Mucosa of descending colon (tissue), 3 donors: ENCODE measurements at regions not wholly inside any gene's neighbourhood (a gene's known extent, or its start where the extent isn't known, plus 50 kb on each side); places are given as distances from the start of the nearest gene placed in this dataset.
A peak's percentile ranks its signal among the peaks of the same experiment; 100 is the strongest.

Source experiments
- ATAC-seq: fragments of 200-7000 bp; cut with Tn5 transposase; one replicate; pipeline ENCODE4 v1.9.1; 2020; ENCODE audit warnings: mild to moderate bottlenecking, moderate library complexity
- DNase-seq, 3 donors: peaks; one replicate each; pipeline ENCODE4 v3.0.0-alpha.2; 2020
- H3K36me3 ChIP-seq: fragments of 200-600 bp; one replicate; pipeline ENCODE4 v1.8.0; 2021; ENCODE audit warnings: low read depth, mild to moderate bottlenecking
- H3K4me1 ChIP-seq: fragments of 200-600 bp; one replicate; pipeline ENCODE4 v1.8.0; 2021; ENCODE audit warnings: low read depth, mild to moderate bottlenecking
- H3K4me3 ChIP-seq: fragments of 200-600 bp; one replicate; pipeline ENCODE4 v1.8.0; 2021; ENCODE audit warnings: mild to moderate bottlenecking
- H3K9me3 ChIP-seq: fragments of 200-600 bp; one replicate; pipeline ENCODE4 v1.8.0; 2021; ENCODE audit warnings: mild to moderate bottlenecking
- intact Hi-C, 2 donors: fragments of 100-400 bp; cut with DNase I in 1 of 2; cut with micrococcal nuclease in 1 of 2; formaldehyde crosslinking; loops; one replicate each; pipeline versions ENCODE4 v1.11.0 to v1.11.1; 2022; cut with DNase I, micrococcal nuclease
- TF ChIP-seq, protein P1 (sequence below): fragments of 200-600 bp; IDR thresholded peaks from one replicate; pipeline ENCODE4 v1.8.0; 2022; ENCODE audit warnings: antibody characterized with exemption, mild to moderate bottlenecking
- donor health status: DM: no; HTN: no; CAD: no; lungs with moderate emphysema.
- donor health status: DM: no; HTN: no; CAD: no.
- donor health status: DM: no; HTN: yes; CAD: no.

DNA sequence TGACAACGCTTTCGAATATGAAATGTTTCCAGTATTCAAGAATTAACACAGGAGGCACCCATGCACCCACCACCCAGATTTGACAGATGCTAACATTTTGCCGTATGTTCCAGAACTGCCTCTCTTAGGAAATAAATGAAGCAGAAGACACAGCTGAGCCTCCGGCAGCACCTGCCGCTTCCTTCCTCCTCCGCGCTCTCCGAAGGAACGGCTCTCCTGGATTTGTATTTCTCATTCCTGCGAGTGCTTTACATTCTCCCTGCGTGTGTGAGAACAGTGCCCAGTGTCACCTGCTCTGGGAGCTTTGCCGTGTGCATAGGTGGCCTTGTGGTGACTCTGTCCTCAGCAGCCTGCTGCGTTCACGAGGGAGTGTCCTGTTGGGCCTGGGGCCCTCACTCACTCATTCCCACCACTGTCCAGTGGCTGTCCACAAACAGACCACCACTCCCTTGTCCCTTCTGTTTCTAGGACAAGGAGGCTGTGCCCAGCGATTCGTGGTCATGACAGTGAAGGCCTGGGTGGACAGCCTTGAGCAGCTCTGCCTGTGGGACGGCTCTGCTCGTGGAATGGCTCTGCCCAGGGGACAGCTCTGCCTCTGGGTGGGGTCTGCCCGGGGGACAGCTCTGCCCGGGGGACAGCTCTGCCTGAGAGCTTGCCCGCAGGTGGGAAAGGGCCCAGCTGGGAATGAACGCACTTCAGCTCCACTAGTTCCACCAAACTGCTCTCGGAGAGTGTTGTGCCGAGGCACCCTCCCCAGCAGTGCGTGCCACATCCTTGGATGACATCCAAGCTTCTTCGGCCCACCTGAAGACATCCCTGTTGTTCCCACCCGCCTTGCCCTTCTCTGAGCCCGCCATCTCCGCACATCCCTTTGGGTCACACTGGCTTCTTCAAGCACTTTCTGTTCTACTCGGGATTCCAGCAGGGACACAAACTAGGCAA is 170.5 kb upstream of the PPP1R26 start:
- DNase-seq (peak in 1 of 3 donors; percentile 29), ATAC-seq (no peak)
- no peak overlapping the region for H3K4me3 ChIP-seq
- no peaks in the 10 kb centered on the region for H3K4me1 ChIP-seq
- H3K9me3 ChIP-seq = no peaks in the 10 kb centered on the region
- intact Hi-C loops = no loop called here
- TF ChIP-seq, protein P1, sequence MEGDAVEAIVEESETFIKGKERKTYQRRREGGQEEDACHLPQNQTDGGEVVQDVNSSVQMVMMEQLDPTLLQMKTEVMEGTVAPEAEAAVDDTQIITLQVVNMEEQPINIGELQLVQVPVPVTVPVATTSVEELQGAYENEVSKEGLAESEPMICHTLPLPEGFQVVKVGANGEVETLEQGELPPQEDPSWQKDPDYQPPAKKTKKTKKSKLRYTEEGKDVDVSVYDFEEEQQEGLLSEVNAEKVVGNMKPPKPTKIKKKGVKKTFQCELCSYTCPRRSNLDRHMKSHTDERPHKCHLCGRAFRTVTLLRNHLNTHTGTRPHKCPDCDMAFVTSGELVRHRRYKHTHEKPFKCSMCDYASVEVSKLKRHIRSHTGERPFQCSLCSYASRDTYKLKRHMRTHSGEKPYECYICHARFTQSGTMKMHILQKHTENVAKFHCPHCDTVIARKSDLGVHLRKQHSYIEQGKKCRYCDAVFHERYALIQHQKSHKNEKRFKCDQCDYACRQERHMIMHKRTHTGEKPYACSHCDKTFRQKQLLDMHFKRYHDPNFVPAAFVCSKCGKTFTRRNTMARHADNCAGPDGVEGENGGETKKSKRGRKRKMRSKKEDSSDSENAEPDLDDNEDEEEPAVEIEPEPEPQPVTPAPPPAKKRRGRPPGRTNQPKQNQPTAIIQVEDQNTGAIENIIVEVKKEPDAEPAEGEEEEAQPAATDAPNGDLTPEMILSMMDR = no peak
- no peaks in the 10 kb centered on the region for H3K36me3 ChIP-seq

DNA sequence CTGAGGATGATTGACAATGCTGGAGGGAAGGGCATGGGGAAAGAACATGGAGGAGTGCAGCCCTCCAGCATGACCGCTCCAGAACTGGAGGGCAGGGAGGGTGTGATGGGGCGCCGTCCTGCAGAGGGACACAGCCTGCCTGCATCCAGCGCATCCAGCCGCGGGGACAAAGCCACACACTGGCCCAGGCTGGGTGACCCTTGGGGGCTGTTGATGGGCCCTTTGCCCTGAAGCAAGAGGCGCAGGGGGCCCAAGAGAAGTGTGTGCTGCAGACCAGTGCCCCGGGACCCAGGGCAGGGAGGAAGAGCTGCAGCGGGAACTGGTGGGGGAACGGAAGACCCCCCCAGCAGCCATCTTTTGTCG is 169.8 kb upstream of the PPP1R26 start:
- peak in 1 of 3 donors; percentile 29 for DNase-seq
- intact Hi-C loops = no loop called here
- TF ChIP-seq, protein P1 = no peak
- H3K36me3 ChIP-seq = no peaks in the 10 kb centered on the region
- H3K4me3 ChIP-seq = no peak overlapping the region
- H3K4me1 ChIP-seq = no peaks in the 10 kb centered on the region
- H3K9me3 ChIP-seq = no peaks in the 10 kb centered on the region
- no peak for ATAC-seq

DNA sequence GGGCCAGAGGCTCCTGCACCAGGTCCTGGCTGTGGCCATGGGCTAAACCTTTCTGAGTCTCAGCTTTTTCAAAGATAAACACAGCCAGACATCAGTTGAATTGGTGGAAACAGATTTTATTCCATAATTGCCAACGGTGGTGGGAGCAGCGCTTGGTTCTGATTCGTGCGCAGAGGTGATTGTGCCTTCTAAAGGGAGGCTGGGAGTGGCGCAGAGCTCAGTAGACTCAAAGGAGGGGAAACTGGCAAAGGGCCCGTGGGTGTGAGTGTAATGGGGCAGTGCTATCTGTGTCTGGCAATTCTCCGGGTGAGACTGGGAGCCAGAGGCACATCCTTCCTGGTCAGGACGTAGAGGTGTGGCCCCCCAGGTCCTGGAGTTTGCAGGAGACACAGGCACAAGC is 169.4 kb upstream of the PPP1R26 start:
- Histone ChIP-seq H3K4me3 (no peak overlapping the region), H3K36me3 (no peaks in the 10 kb centered on the region), H3K9me3 (no peaks in the 10 kb centered on the region), H3K4me1 (no peaks in the 10 kb centered on the region)
- ATAC-seq (no peak), DNase-seq (no peak)
- intact Hi-C loops = no loop called here
- TF ChIP-seq, protein P1 = no peak

DNA sequence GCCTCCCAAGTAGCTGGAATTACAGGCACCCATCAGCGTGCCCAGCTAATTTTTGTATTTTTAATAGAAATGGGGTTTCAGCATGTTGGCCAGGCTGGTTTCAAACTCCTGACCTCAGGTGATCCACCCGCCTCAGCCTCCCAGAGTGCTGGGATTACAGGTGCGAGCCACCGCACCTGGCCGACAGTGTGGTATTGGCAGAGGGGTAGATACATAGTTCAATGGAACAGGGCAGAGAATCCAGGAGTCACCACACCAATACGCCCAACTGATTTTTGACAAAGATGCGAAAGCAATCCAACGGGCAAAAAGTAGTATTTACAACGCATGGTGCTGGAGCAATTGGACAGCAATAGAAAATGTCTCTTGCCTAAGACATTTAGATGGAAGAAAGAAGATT is 164.0 kb upstream of the PPP1R26 start:
- no peaks in the 10 kb centered on the region for H3K36me3 ChIP-seq
- no peaks in the 10 kb centered on the region for H3K4me1 ChIP-seq
- no peak overlapping the region for H3K4me3 ChIP-seq
- ATAC-seq = no peak
- intact Hi-C loops = no loop called here
- TF ChIP-seq, protein P1 = no peak
- DNase-seq = no peak
- H3K9me3 ChIP-seq = no peaks in the 10 kb centered on the region

DNA sequence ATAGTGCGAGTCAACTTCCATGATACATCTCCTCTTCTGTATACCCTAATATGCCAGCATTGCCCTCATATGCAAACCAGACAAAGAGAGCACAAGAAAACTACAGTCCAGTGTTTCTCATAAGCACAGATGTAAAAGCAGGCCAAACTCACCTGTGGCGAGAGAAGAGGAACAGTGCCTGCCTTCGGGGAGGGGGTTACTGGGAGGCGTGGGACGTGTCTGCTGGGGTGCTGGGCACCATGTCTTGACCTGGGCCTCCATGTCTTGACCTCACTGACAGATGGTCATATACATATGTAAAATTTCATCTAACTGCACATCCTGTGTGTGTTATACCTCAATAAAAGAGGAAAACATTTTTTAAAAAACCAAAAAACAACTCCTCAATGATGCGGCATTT is 159.3 kb upstream of the PPP1R26 start:
- TF ChIP-seq, protein P1 = no peak
- DNase-seq (no peak), ATAC-seq (no peak)
- Histone ChIP-seq H3K4me3 (no peak overlapping the region), H3K4me1 (no peaks in the 10 kb centered on the region), H3K36me3 (no peaks in the 10 kb centered on the region), H3K9me3 (no peaks in the 10 kb centered on the region)
- intact Hi-C loops = no loop called here
